Heart right ventricle (tissue), 16 donors: ENCODE measurements at regions not wholly inside any gene's neighbourhood (a gene's known extent, or its start where the extent isn't known, plus 50 kb on each side); places are given as distances from the start of the nearest gene placed in this dataset.
A peak's percentile ranks its signal among the peaks of the same experiment; 100 is the strongest.

Experiments used
- ATAC-seq, 8 donors: fragments of 200-7000 bp; cut with Tn5 transposase; one replicate each; pipeline ENCODE4 v1.9.1; 2020; ENCODE audit warnings: mild to moderate bottlenecking in 8 of 8, moderate library complexity in 8 of 8, moderate number of reproducible peaks in 1 of 8
- DNase-seq, 2 donors: peaks; one replicate each; pipeline ENCODE4 v3.0.0-alpha.2; 2020
- H3K27ac ChIP-seq, 10 donors: fragments of 200-600 bp; sonication (generic) in 2 of 10; one replicate each; pipeline versions ENCODE4 v1.5.0 to v1.8.0; 2020 to 2022; ENCODE audit warnings: mild to moderate bottlenecking in 3 of 10
- H3K27me3 ChIP-seq, 7 donors: fragments of 200-600 bp; one replicate each; pipeline ENCODE4 v1.8.0; 2021 to 2022; ENCODE audit warnings: mild to moderate bottlenecking in 2 of 7
- H3K36me3 ChIP-seq, 9 donors: fragments of 200-600 bp; sonication (generic) in 1 of 9; one replicate each; pipeline versions ENCODE4 v1.5.0 to v1.8.0; 2020 to 2022; ENCODE audit warnings: mild to moderate bottlenecking in 2 of 9
- H3K4me1 ChIP-seq, 9 donors: fragments of 200-600 bp; sonication (generic) in 1 of 9; one replicate each; pipeline versions ENCODE4 v1.5.0 to v1.8.0; 2020 to 2022; ENCODE audit warnings: mild to moderate bottlenecking in 4 of 9
- H3K4me3 ChIP-seq, 10 donors: fragments of 200-600 bp; sonication (generic) in 2 of 10; one replicate each; pipeline versions ENCODE4 v1.5.0 to v1.8.0; 2020 to 2022; ENCODE audit warnings: mild to moderate bottlenecking in 7 of 10, moderate library complexity in 2 of 10
- H3K9me3 ChIP-seq, 11 donors: fragments of 200-600 bp in 10 of 11; sonication (generic) in 2 of 11; one replicate each; pipeline versions ENCODE4 v1.5.0 to v1.8.0; 2013 to 2022; ENCODE audit warnings: mild to moderate bottlenecking in 2 of 11, control low read depth in 1 of 11, moderate library complexity in 1 of 11
- WGBS, 2 donors: extraction: QIAGEN DNeasy Blood & Tissue Kit; methylation state at CpG; one replicate each; pipeline ENCODE4 v1.1.7; 2013; ENCODE audit warnings: inconsistent platforms in 1 of 2; 5-methylcytosine and 5-hydroxymethylcytosine counted together
- intact Hi-C, 10 donors: fragments of 100-400 bp; cut with DNase I; formaldehyde crosslinking; loops; one replicate each; pipeline versions ENCODE4 v1.11.1 to v1.14.2; 2022
- TF ChIP-seq, protein P1 (sequence below), 9 donors: fragments of 200-600 bp; sonication (generic) in 2 of 9; IDR thresholded peaks; one replicate each; pipeline versions ENCODE4 v1.5.0 to v1.8.0; 2021 to 2022; ENCODE audit warnings: antibody characterized with exemption in 9 of 9, mild to moderate bottlenecking in 5 of 9, moderate library complexity in 1 of 9
- donor health status: Arrhythmogenic right ventricular cardiomyopathy.
- donor health status: ischemic (EF 13 %, LVEDD 7.1; RV severe dilation, severe dysfunction).
- donor health status: healthy with polysubstance abuse.
- donor health status: DM: no; HTN: yes; CAD: no.
- donor health status: DM: no; HTN: no; CAD: no.
- donor health status: ischemic (EF 25% LVEDD 6.9; RV normal size, moderate dysfunction).
- donor health status: ischemic (EF 25% LVEDD 5.7; RV mildly dilated, moderate dysfunction).
- donor health status: healthy.
- donor health status: DM: yes; HTN: yes; CAD: no.
- donor health status: Ischemic cardiomyopathy.
- donor health status: ischemic (EF 35%, LVEDD 5.7; RV mildly dilated, moderate dysfunction).
- donor health status: nonischemic (EF 11% LVEDD 7.7; RV severe dilation, severe dysfunction).
- donor health status: DM: yes; HTN: yes; CAD: no.
- donor health status: PGD.
- donor health status: ischemic (EF 29% LVEDD 5.4; RV normal size, mild dysfunction).
- donor health status: nonischemic (EF 23%, LVEDD 6.1; RV moderate dilation, normal function).

DNA sequence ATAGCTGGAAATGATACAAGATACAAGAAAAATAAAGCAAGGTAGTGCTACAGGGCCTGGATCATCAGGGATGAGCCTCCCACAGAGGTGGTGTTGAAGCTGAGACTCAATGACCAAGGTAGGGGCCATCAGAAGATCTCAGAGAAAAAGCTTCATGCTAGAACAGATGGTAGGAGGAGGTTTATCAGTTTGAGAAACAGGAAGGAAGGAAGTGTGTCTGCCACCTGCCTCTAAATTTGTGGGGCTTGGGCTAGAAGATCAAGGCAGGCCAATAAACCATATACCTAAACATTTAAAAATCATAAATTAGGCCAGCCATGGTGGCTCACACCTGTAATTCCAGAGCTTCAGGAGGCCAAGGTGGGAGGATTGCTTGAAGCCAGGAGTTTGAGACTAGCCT lies 410.8 kb upstream of the PRKCQ start:
- no peak for ATAC-seq
- Histone ChIP-seq H3K27me3 (peaks cover 0 to 11% (median 0%) of the 10 kb centered on the region in 7 donors), H3K9me3 (no peaks in the 10 kb centered on the region), H3K36me3 (no peaks in the 10 kb centered on the region), H3K4me1 (peaks cover 0 to 7% (median 0%) of the 10 kb centered on the region in 9 donors), H3K4me3 (no peak overlapping the region), H3K27ac (no peak overlapping the region)
- TF ChIP-seq, protein P1, sequence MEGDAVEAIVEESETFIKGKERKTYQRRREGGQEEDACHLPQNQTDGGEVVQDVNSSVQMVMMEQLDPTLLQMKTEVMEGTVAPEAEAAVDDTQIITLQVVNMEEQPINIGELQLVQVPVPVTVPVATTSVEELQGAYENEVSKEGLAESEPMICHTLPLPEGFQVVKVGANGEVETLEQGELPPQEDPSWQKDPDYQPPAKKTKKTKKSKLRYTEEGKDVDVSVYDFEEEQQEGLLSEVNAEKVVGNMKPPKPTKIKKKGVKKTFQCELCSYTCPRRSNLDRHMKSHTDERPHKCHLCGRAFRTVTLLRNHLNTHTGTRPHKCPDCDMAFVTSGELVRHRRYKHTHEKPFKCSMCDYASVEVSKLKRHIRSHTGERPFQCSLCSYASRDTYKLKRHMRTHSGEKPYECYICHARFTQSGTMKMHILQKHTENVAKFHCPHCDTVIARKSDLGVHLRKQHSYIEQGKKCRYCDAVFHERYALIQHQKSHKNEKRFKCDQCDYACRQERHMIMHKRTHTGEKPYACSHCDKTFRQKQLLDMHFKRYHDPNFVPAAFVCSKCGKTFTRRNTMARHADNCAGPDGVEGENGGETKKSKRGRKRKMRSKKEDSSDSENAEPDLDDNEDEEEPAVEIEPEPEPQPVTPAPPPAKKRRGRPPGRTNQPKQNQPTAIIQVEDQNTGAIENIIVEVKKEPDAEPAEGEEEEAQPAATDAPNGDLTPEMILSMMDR (IDR thresholded peaks at IDR 0.05): no peak
- intact Hi-C loops: no loop called here
- DNase-seq: no peak

DNA sequence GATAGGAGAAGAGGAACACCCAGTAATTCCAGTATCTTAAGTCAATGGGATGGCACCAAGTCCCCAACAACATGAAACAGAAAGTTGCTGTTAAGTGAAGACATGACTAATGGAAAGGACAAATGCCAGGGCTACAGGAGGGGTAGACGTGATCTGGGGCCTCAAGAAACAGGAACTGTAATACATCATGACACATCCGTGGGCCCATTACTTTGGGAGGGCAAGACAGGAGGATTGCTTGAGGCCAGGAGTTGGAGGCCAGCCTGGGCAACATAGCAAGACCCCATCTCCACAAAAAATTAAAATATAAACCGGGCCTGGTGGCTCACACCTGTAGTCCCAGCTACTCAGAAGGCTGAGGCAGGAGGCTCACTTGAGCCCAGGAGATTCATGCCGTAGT lies 408.6 kb upstream of the PRKCQ start:
- H3K36me3 ChIP-seq: no peaks in the 10 kb centered on the region
- no peak for ATAC-seq
- TF ChIP-seq, protein P1 (IDR thresholded peaks at IDR 0.05): no peak
- H3K9me3 ChIP-seq: no peaks in the 10 kb centered on the region
- H3K27me3 ChIP-seq: peaks cover 0 to 22% (median 0%) of the 10 kb centered on the region in 7 donors
- peaks cover 0 to 7% (median 0%) of the 10 kb centered on the region in 9 donors for H3K4me1 ChIP-seq
- no peak for DNase-seq
- intact Hi-C loops: no loop called here
- 81% methylated on average over 4 of the region's 4 CpGs for WGBS, 2 donors
- no peak overlapping the region for H3K27ac ChIP-seq
- H3K4me3 ChIP-seq: no peak overlapping the region

DNA sequence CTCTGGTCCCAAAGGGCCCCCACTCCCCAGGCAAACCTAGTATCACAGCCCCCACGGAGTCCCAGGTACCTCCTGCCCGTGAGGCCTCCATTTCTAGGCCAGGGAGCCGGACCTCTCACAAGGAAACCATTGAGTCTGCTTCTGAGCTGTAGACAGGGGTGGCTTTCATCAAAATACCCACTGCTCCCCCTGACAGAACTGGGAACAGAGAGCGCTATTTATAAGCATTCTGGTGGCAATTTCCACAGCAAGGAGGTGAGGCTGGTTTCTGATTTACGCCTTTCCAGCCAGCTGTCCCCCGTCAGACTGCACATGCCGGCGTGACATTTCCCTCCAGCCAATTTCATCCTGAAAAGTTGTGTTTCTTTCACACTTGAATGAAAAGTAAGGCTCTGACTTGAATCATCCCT lies 407.5 kb upstream of the PRKCQ start:
- H3K27ac ChIP-seq: no peak overlapping the region
- peaks cover 0 to 7% (median 0%) of the 10 kb centered on the region in 9 donors for H3K4me1 ChIP-seq
- H3K27me3 ChIP-seq: peaks cover 0 to 22% (median 0%) of the 10 kb centered on the region in 7 donors
- no peak overlapping the region for H3K4me3 ChIP-seq
- 62 to 67% methylated on average over 8 of the region's 8 CpGs for WGBS, 2 donors
- TF ChIP-seq, protein P1 (IDR thresholded peaks at IDR 0.05): no peak
- H3K36me3 ChIP-seq: no peaks in the 10 kb centered on the region
- DNase-seq (no peak), ATAC-seq (peak in 1 of 8 donors; percentile 29)
- no peaks in the 10 kb centered on the region for H3K9me3 ChIP-seq
- intact Hi-C loops: no loop called here

DNA sequence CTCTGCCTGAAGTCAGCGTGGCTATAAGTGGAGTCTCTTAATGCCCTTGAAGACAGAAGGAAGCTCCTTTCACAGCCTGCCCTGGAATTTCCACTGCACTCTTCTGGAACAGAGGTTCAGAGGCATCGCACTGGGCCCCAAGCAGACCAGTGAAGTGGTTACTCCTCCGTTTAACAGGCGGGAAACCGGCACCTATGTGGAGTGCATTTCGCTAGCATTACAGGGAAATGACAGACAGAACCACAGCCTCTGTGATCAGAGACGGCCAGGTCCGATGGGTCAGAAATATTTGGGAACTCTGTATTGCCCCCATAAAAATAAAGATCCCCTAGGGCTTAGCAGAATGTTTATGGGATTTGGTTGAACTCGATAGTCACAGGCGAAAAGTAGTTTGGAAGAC lies 406.9 kb upstream of the PRKCQ start:
- Histone ChIP-seq H3K4me1 (peaks cover 0 to 7% (median 0%) of the 10 kb centered on the region in 9 donors), H3K27ac (no peak overlapping the region), H3K36me3 (no peaks in the 10 kb centered on the region), H3K4me3 (no peak overlapping the region), H3K9me3 (no peaks in the 10 kb centered on the region), H3K27me3 (peaks cover 0 to 22% (median 0%) of the 10 kb centered on the region in 7 donors)
- TF ChIP-seq, protein P1 (IDR thresholded peaks at IDR 0.05): no peak
- ATAC-seq: no peak
- 80 to 84% methylated on average over 10 of the region's 10 CpGs for WGBS, 2 donors
- DNase-seq: no peak
- intact Hi-C loops: no loop called here
